ENCODE measurements at regions not wholly inside any gene's neighbourhood (a gene's known extent, or its start where the extent isn't known, plus 50 kb on each side); places are given as distances from the start of the nearest gene placed in this dataset.

- DNase-seq = no peak
These were observed 518.2 kb upstream of the GOT2 start for GRCh38 chr16:59252317-59252716.

GRCh38 chr16:59249011-59249410, 514.9 kb upstream of the GOT2 start:
- no peak for DNase-seq

GRCh38 chr16:59242556-59242955, 508.4 kb upstream of the GOT2 start:
- no peak for DNase-seq

- no peak for DNase-seq
These were observed 504.1 kb upstream of the GOT2 start for GRCh38 chr16:59238246-59238645.

- no peak for DNase-seq
These were observed 502.8 kb upstream of the GOT2 start for GRCh38 chr16:59236804-59237458.

- DNase-seq = no peak
These were observed 490.3 kb upstream of the GOT2 start for GRCh38 chr16:59224401-59224800.

- DNase-seq = no peak
These were observed 485.9 kb upstream of the GOT2 start for GRCh38 chr16:59220011-59220410.

- no peak for DNase-seq
These were observed 482.2 kb upstream of the GOT2 start for GRCh38 chr16:59216291-59216690.

GRCh38 chr16:59214455-59214854, 480.3 kb upstream of the GOT2 start:
- no peak for DNase-seq

- no peak for DNase-seq
These were observed 479.8 kb upstream of the GOT2 start for GRCh38 chr16:59213952-59214351.

- DNase-seq = no peak
These were observed 478.4 kb upstream of the GOT2 start for GRCh38 chr16:59212492-59213024.

GRCh38 chr16:59210955-59211541, 476.9 kb upstream of the GOT2 start:
- no peak for DNase-seq

- no peak for DNase-seq
These were observed 471.3 kb upstream of the GOT2 start for GRCh38 chr16:59205403-59205802.

- DNase-seq = no peak
These were observed 470.5 kb upstream of the GOT2 start for GRCh38 chr16:59204589-59204988.

GRCh38 chr16:59202233-59202862, 468.2 kb upstream of the GOT2 start:
- no peak for DNase-seq

GRCh38 chr16:59201821-59202220, 467.7 kb upstream of the GOT2 start:
- no peak for DNase-seq

- DNase-seq = no peak
These were observed 467.0 kb upstream of the GOT2 start for GRCh38 chr16:59201160-59201559.

- no peak for DNase-seq
These were observed 464.4 kb upstream of the GOT2 start for GRCh38 chr16:59198487-59198886.

- DNase-seq = no peak
These were observed 461.1 kb upstream of the GOT2 start for GRCh38 chr16:59195242-59195641.

- no peak for DNase-seq
These were observed 459.5 kb upstream of the GOT2 start for GRCh38 chr16:59193637-59194036.

- peak; percentile 18 for DNase-seq
These were observed 458.6 kb upstream of the GOT2 start for GRCh38 chr16:59192551-59193199.

- DNase-seq = no peak
These were observed 456.6 kb upstream of the GOT2 start for GRCh38 chr16:59190731-59191130.

GRCh38 chr16:59188029-59188428, 453.9 kb upstream of the GOT2 start:
- no peak for DNase-seq

All from activated CD8-positive, alpha-beta memory T cell treated with anti-CD3 and anti-CD28 coated beads, Interleukin-2, amount 50 U/mL, for 4 hours (primary cell).